ENCODE measurements at regions not wholly inside any gene's neighbourhood (a gene's known extent, or its start where the extent isn't known, plus 50 kb on each side); places are given as distances from the start of the nearest gene placed in this dataset.

GRCh38 chr6:48200869-48201390 lies 89.9 kb upstream of the PTCHD4 start:
- H3K36me3 ChIP-seq (ENCODE audit: control insufficient read depth, insufficient read depth, low read length), result no peaks in the 10 kb centered on the region
- DNase-seq (ENCODE audit: low read depth), result no peak

GRCh38 chr6:48199499-48199898 lies 88.5 kb upstream of the PTCHD4 start:
- no peak overlapping the region for H3K4me3 ChIP-seq (ENCODE audit: low read depth, low read length)
- DNase-seq (ENCODE audit: low read depth) (no peak), FAIRE-seq (no peak)
- no peak for TF ChIP-seq CTCF (IDR thresholded peaks at IDR 0.05; ENCODE audit: insufficient read depth, low read length, severe bottlenecking)
- no peaks in the 10 kb centered on the region for H3K36me3 ChIP-seq (ENCODE audit: control insufficient read depth, insufficient read depth, low read length)
- H3K27me3 ChIP-seq (ENCODE audit: control insufficient read depth, insufficient read depth, low read length), result no peaks in the 10 kb centered on the region

More at GRCh38 chr6:48200869-48201390, 89.9 kb upstream of the PTCHD4 start:
- TF ChIP-seq CTCF (IDR thresholded peaks at IDR 0.05; ENCODE audit: insufficient read depth, low read length, severe bottlenecking), result no peak
- Histone ChIP-seq H3K27me3 (ENCODE audit: control insufficient read depth, insufficient read depth, low read length) (no peaks in the 10 kb centered on the region), H3K4me3 (ENCODE audit: low read depth, low read length) (no peak overlapping the region)
- FAIRE-seq, result no peak

GRCh38 chr6:48197941-48198340 lies 86.9 kb upstream of the PTCHD4 start:
- TF ChIP-seq CTCF (IDR thresholded peaks at IDR 0.05; ENCODE audit: insufficient read depth, low read length, severe bottlenecking), result no peak
- Histone ChIP-seq H3K27me3 (ENCODE audit: control insufficient read depth, insufficient read depth, low read length) (no peaks in the 10 kb centered on the region), H3K4me3 (ENCODE audit: low read depth, low read length) (no peak overlapping the region), H3K36me3 (ENCODE audit: control insufficient read depth, insufficient read depth, low read length) (no peaks in the 10 kb centered on the region)
- FAIRE-seq, result no peak
- no peak for DNase-seq (ENCODE audit: low read depth)

- DNase-seq (ENCODE audit: low read depth) (no peak), FAIRE-seq (no peak)
- no peaks in the 10 kb centered on the region for H3K27me3 ChIP-seq (ENCODE audit: control insufficient read depth, insufficient read depth, low read length)
- H3K4me3 ChIP-seq (ENCODE audit: low read depth, low read length), result no peak overlapping the region
- no peaks in the 10 kb centered on the region for H3K36me3 ChIP-seq (ENCODE audit: control insufficient read depth, insufficient read depth, low read length)
- no peak for TF ChIP-seq CTCF (IDR thresholded peaks at IDR 0.05; ENCODE audit: insufficient read depth, low read length, severe bottlenecking)
Measured at GRCh38 chr6:48194596-48195295, 83.7 kb upstream of the PTCHD4 start.

GRCh38 chr6:48188158-48188557 lies 77.2 kb upstream of the PTCHD4 start:
- FAIRE-seq, result no peak
- Histone ChIP-seq H3K36me3 (ENCODE audit: control insufficient read depth, insufficient read depth, low read length) (no peaks in the 10 kb centered on the region), H3K4me3 (ENCODE audit: low read depth, low read length) (no peak overlapping the region), H3K27me3 (ENCODE audit: control insufficient read depth, insufficient read depth, low read length) (no peaks in the 10 kb centered on the region)
- DNase-seq (ENCODE audit: low read depth), result no peak
- TF ChIP-seq CTCF (IDR thresholded peaks at IDR 0.05; ENCODE audit: insufficient read depth, low read length, severe bottlenecking), result no peak

- DNase-seq (ENCODE audit: low read depth) (no peak), FAIRE-seq (no peak)
- no peaks in the 10 kb centered on the region for H3K36me3 ChIP-seq (ENCODE audit: control insufficient read depth, insufficient read depth, low read length)
- no peak overlapping the region for H3K4me3 ChIP-seq (ENCODE audit: low read depth, low read length)
- no peak for TF ChIP-seq CTCF (IDR thresholded peaks at IDR 0.05; ENCODE audit: insufficient read depth, low read length, severe bottlenecking)
- H3K27me3 ChIP-seq (ENCODE audit: control insufficient read depth, insufficient read depth, low read length), result no peaks in the 10 kb centered on the region
Measured at GRCh38 chr6:48186746-48187145, 75.7 kb upstream of the PTCHD4 start.
